Aorta (tissue), 5 donors: ENCODE measurements at regions not wholly inside any gene's neighbourhood (a gene's known extent, or its start where the extent isn't known, plus 50 kb on each side); places are given as distances from the start of the nearest gene placed in this dataset.

Experiments used
- ATAC-seq: fragments of 200-7000 bp; cut with Tn5 transposase; one replicate; pipeline ENCODE4 v1.9.1; 2022; ENCODE audit warnings: moderate library complexity; ENCODE audit not compliant: low FRiP score
- DNase-seq, 2 donors: peaks; one replicate each; pipeline ENCODE4 v3.0.0-alpha.2; 2020
- H3K27ac ChIP-seq, 2 donors: one replicate each; pipeline ENCODE4 v1.5.1; 2013; ENCODE audit warnings: low read length in 2 of 2, mild to moderate bottlenecking in 2 of 2, moderate library complexity in 2 of 2, control low read depth in 1 of 2, inconsistent platforms in 1 of 2, low read depth in 1 of 2
- H3K27me3 ChIP-seq, 2 donors: one replicate each; pipeline ENCODE4 v1.6.1; 2013; ENCODE audit warnings: control low read depth in 1 of 2, low read length in 1 of 2, mild to moderate bottlenecking in 1 of 2, moderate library complexity in 1 of 2; ENCODE audit not compliant: insufficient read depth in 2 of 2, control insufficient read depth in 1 of 2
- H3K36me3 ChIP-seq, 2 donors: one replicate each; pipeline ENCODE4 v1.6.1; 2013; ENCODE audit warnings: control low read depth in 1 of 2, low read length in 1 of 2, mild to moderate bottlenecking in 1 of 2; ENCODE audit not compliant: insufficient read depth in 2 of 2, control insufficient read depth in 1 of 2
- H3K4me1 ChIP-seq, 2 donors: one replicate each; pipeline ENCODE4 v1.6.1; 2013; ENCODE audit warnings: low read length in 2 of 2, control low read depth in 1 of 2, mild to moderate bottlenecking in 1 of 2, moderate library complexity in 1 of 2; ENCODE audit not compliant: insufficient read depth in 2 of 2, control insufficient read depth in 1 of 2
- H3K4me3 ChIP-seq, 2 donors: one replicate each; pipeline ENCODE4 v1.5.1; 2013; ENCODE audit warnings: low read length in 2 of 2, control low read depth in 1 of 2, mild to moderate bottlenecking in 1 of 2
- H3K9me3 ChIP-seq: one replicate; pipeline ENCODE4 v1.6.1; 2013; ENCODE audit warnings: mild to moderate bottlenecking, low read length; ENCODE audit not compliant: control insufficient read depth
- WGBS, 2 donors: extraction: QIAGEN DNeasy Blood & Tissue Kit; methylation state at CpG; one replicate each; pipeline ENCODE4 v1.1.7; 2013; 5-methylcytosine and 5-hydroxymethylcytosine counted together
- intact Hi-C, 2 donors: fragments of 100-400 bp; cut with DNase I; formaldehyde crosslinking; loops; one replicate each; pipeline versions ENCODE4 v1.14.2 to v1.15.0; 2022
- donor health status: healthy with polysubstance abuse.
- donor health status: Bipolar disorder and iron deficiency.
- donor health status: DM: no; HTN: no; CAD: no.
- donor health status: DM: no; HTN: no; CAD: no.
- donor health status: DM: yes; HTN: yes; CAD: no.

DNA sequence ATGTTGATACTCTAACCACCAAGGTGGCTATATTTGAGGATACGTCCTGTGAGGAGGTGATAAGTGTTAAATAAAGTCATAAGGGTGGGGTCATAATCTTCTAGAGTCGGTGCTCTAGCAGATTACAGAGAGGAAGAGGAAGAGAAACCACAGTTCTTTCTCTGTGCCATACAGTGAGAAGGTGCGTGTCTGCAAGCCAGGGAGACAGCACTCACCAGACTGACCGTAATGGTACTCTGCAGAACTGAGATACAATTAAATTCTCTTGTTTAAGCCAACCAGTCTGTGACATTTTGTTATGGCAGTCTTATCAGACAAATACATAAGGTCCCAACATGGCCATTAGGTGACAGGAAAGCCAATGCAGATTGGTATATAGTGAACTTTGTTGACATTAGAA lies 480.9 kb upstream of the IGFBP7 start:
- intact Hi-C loops = no loop called here
- H3K4me1 ChIP-seq = no peaks in the 10 kb centered on the region
- WGBS, 2 donors = 71 to 89% methylated on average over 4 of the region's 4 CpGs
- H3K9me3 ChIP-seq = no peaks in the 10 kb centered on the region
- H3K27ac ChIP-seq = no peak overlapping the region
- no peak overlapping the region for H3K4me3 ChIP-seq
- no peak for DNase-seq
- no peak for ATAC-seq
- H3K36me3 ChIP-seq = no peaks in the 10 kb centered on the region
- no peaks in the 10 kb centered on the region for H3K27me3 ChIP-seq

DNA sequence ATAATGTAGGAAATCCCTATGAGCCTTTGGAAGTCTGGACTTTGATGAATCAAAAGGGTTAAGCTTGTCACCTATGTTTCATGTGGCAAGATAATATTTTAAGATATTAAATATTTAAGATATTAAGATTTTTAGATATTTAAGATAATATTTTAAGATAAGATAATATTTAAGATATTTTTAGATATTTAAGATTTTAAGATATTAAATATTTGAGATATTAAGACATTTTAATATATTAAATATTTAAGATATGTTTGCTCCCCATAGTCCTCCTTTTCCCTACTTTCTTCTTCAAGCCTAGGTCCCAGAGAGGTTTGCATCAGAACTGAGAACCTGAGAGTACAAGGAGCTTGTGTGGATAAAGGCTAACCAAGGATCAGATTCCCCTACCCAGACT lies 478.4 kb upstream of the IGFBP7 start:
- DNase-seq = no peak
- Histone ChIP-seq H3K4me3 (no peak overlapping the region), H3K4me1 (no peaks in the 10 kb centered on the region), H3K36me3 (no peaks in the 10 kb centered on the region), H3K27me3 (no peaks in the 10 kb centered on the region), H3K27ac (no peak overlapping the region), H3K9me3 (no peaks in the 10 kb centered on the region)
- ATAC-seq = no peak
- intact Hi-C loops = no loop called here

DNA sequence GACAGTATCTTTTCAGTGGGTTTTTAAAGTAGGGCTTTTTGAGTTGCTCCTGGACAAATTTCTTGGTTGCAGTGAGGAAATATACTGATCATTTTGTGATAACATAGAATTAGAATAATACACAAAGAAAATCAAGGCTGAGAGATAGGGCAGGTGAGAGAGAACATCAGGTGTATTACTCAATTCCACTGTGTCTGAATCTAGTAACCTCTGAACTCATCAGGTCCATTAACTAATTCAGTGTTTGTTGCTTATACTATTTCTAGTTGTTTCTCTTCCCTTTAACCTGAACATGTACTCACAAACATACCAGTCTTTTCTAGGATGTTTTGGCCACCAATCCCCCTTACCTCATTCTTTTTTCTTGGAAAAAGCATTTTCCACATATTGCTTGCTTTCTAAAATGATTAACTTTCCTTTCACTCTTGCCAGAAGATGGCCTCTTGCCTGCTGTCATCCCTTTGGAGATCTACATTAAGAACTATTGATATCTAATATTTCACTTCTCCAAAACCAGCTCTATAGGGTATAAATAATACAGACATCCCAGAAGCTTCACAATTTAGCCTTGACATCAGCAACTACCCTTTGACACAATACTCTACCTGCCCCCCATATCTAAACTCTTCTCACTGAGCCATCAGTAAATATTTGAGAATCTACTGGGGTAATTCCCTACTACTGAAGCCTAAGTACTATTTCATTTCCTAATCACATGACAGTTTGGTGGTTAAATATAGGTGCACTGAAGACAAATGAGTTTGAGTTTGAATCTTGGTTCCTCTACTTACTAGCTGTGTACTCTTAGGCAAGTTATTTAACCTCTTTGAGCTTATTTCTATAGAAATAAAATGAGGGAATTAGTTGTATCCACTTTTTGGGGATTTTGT lies 470.8 kb upstream of the IGFBP7 start:
- H3K27ac ChIP-seq = no peak overlapping the region
- intact Hi-C loops = no loop called here

DNA sequence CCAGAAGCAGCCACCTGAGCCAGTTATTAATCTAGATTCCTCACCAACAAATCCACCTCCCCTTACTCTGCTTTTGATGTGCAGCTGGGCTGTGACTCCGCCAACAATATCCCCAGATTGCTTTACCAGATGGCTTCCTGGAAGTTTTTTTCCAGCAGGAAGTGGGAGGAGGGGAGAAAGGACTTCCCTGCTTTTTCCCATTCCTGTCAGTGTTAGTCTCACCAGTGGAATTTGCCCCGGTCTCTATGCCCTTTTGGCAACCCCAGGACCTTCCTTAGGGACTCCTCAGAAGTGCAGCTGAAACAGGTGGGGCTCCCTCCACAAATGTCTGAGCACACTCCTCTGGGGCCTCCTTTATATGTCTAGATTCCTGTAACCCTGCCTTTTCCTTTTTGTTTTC lies 465.2 kb upstream of the IGFBP7 start:
- H3K9me3 ChIP-seq = no peaks in the 10 kb centered on the region
- intact Hi-C loops = no loop called here
- no peaks in the 10 kb centered on the region for H3K4me1 ChIP-seq
- H3K27me3 ChIP-seq = no peaks in the 10 kb centered on the region
- 17 to 30% methylated on average over 2 of the region's 2 CpGs for WGBS, 2 donors
- no peaks in the 10 kb centered on the region for H3K36me3 ChIP-seq
- DNase-seq (no peak), ATAC-seq (no peak)
- H3K27ac ChIP-seq = no peak overlapping the region
- no peak overlapping the region for H3K4me3 ChIP-seq

More for the DNA sequence above, 470.8 kb upstream of the IGFBP7 start:
- H3K4me3 ChIP-seq = no peak overlapping the region
- no peak for DNase-seq
- H3K4me1 ChIP-seq = no peaks in the 10 kb centered on the region
- no peaks in the 10 kb centered on the region for H3K27me3 ChIP-seq
- ATAC-seq = no peak
- no peaks in the 10 kb centered on the region for H3K9me3 ChIP-seq
- H3K36me3 ChIP-seq = no peaks in the 10 kb centered on the region

DNA sequence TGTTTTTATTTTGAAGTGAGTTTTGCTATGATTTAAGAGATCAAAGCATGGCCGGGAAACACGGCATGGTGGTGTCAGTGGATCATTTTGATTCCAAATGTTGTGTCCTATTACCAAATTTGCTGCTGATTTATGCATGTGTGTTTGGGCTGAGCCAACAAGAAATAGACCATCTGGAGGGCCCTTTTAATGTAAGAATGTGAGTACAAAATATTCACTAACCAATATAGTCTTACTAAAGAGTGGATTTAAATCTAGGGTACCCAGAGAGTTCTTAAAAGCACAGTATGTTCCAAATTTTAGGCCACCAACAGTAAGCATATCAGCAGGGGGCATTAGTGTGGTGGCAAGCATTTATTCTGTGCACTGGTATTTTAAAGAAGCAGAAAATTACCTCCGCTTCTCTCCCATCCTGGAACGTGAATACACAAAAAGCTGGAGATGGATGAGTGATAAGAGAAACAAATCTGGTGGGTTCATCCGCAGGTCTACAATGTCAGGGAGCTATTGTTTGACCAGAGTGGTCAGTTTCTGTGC lies 444.4 kb upstream of the IGFBP7 start:
- no peaks in the 10 kb centered on the region for H3K36me3 ChIP-seq
- H3K27me3 ChIP-seq = no peaks in the 10 kb centered on the region
- ATAC-seq (no peak), DNase-seq (no peak)
- no peak overlapping the region for H3K27ac ChIP-seq
- H3K9me3 ChIP-seq = no peaks in the 10 kb centered on the region
- 40 to 49% methylated on average over 5 of the region's 5 CpGs for WGBS, 2 donors
- no peaks in the 10 kb centered on the region for H3K4me1 ChIP-seq
- H3K4me3 ChIP-seq = no peak overlapping the region
- intact Hi-C loops = no loop called here

DNA sequence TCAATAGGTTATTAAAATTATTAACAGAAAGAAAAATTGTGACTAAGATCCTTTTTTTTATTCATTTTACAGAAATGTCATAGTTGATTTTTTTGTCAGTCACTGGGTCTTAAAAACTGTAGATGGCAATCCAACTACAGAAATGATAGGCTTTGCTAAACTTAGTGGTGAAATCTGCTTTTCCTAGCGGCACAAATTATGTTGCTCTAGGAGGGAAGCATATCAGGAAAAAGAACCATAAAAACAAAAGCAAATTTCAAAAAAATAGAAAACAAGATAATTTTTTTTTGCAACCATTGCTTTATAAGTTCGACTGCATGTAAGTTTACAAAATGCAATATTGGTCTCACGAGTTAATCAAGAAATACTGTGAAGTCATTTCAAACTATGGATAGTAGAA lies 443.5 kb upstream of the IGFBP7 start:
- 35 to 41% methylated on average over 3 of the region's 3 CpGs for WGBS, 2 donors
- intact Hi-C loops = no loop called here
- no peaks in the 10 kb centered on the region for H3K4me1 ChIP-seq

DNA sequence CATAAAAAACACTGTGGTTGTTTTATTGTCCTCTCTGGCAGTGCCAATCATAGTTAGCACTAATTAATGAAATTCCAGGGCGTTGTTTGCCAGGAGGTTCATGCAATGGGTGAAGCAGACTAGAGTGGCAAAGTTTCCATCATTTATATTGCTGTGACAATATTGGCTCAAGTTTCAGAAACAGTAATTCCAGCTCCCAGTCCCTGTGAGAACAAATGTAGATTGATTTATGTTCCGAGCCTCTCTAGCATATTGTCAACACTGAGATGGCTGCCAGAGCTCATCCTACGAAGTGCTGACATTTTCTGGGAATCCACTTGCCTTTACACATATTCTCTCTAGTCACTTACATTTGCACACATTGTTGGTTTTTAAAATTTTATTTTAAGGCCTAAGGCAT lies 440.0 kb upstream of the IGFBP7 start:
- ATAC-seq = no peak

More for the DNA sequence above, 443.5 kb upstream of the IGFBP7 start:
- no peaks in the 10 kb centered on the region for H3K36me3 ChIP-seq
- H3K27me3 ChIP-seq = no peaks in the 10 kb centered on the region
- no peak overlapping the region for H3K27ac ChIP-seq
- no peaks in the 10 kb centered on the region for H3K9me3 ChIP-seq
- H3K4me3 ChIP-seq = no peak overlapping the region
- DNase-seq = no peak
- ATAC-seq = no peak

DNA sequence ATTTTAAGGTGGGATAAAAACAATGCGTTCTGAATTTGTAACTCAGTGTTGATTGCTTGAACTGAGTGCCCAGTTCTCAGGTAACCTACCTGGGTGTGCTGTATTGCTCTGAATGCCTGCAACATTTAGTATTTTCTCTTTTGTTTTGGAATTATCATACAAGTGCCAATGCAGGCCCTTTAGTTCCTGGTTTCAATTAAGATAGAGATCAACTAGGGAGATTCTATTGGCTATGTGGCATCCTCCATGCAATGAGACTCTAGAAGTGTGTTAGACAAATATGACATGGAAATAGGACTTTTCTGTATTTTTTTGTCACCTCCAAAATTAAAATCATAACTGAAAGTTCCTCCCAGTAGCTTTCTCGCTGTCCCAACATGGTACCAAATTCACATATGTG lies 438.7 kb upstream of the IGFBP7 start:
- Histone ChIP-seq H3K27ac (no peak overlapping the region), H3K4me1 (no peaks in the 10 kb centered on the region), H3K36me3 (no peaks in the 10 kb centered on the region), H3K9me3 (no peaks in the 10 kb centered on the region), H3K4me3 (no peak overlapping the region), H3K27me3 (no peaks in the 10 kb centered on the region)
- DNase-seq = no peak
- intact Hi-C loops = no loop called here
- ATAC-seq = no peak
- WGBS, 2 donors = 92 to 99% methylated on average over 2 of the region's 2 CpGs

More for the DNA sequence above, 440.0 kb upstream of the IGFBP7 start:
- Histone ChIP-seq H3K4me1 (no peaks in the 10 kb centered on the region), H3K36me3 (no peaks in the 10 kb centered on the region), H3K27ac (no peak overlapping the region), H3K4me3 (no peak overlapping the region), H3K27me3 (no peaks in the 10 kb centered on the region), H3K9me3 (no peaks in the 10 kb centered on the region)
- 8 to 17% methylated on average over 3 of the region's 3 CpGs for WGBS, 2 donors
- no peak for DNase-seq
- intact Hi-C loops = no loop called here
